Tibial artery (tissue), 4 donors: ENCODE measurements at regions not wholly inside any gene's neighbourhood (a gene's known extent, or its start where the extent isn't known, plus 50 kb on each side); places are given as distances from the start of the nearest gene placed in this dataset.
"Not testable (repeated sequence)": the region's sequence is repeated elsewhere in the genome, so short reads cannot be mapped to it uniquely, and the experiment has no call there.

Source experiments
- DNase-seq, 2 donors: peaks; one replicate each; pipeline ENCODE4 v3.0.0-alpha.2; 2019
- H3K27ac ChIP-seq, 2 donors: fragments of 200-600 bp; sonication (generic) in 1 of 2; 1 replicate in 1 of 2; 2 replicates in 1 of 2; pipeline ENCODE4 v1.5.1; 2018 to 2019; ENCODE audit warnings: mild to moderate bottlenecking in 1 of 2
- H3K27me3 ChIP-seq, 2 donors: fragments of 200-600 bp; sonication (generic) in 1 of 2; one replicate each; pipeline versions ENCODE4 v1.5.1 to v1.6.0; 2016 to 2019
- H3K36me3 ChIP-seq, 3 donors: fragments of 200-600 bp; sonication (generic) in 2 of 3; one replicate each; pipeline ENCODE4 v1.5.1; 2016 to 2019; ENCODE audit warnings: mild to moderate bottlenecking in 2 of 3
- H3K4me1 ChIP-seq, 4 donors: fragments of 200-600 bp; sonication (generic) in 2 of 4; 1 replicate in 3 of 4; 2 replicates in 1 of 4; pipeline ENCODE4 v1.5.1; 2016 to 2019
- H3K4me3 ChIP-seq, 2 donors: fragments of 200-600 bp; sonication (generic) in 1 of 2; 1 replicate in 1 of 2; 2 replicates in 1 of 2; pipeline ENCODE4 v1.5.1; 2018 to 2019; ENCODE audit warnings: mild to moderate bottlenecking in 2 of 2
- H3K9me3 ChIP-seq, 3 donors: fragments of 200-600 bp; sonication (generic) in 1 of 3; one replicate each; pipeline ENCODE4 v1.5.1; 2016 to 2019
- intact Hi-C: fragments of 100-400 bp; cut with DNase I; formaldehyde crosslinking; loops from one replicate; pipeline ENCODE4 v1.15.0; 2023; ENCODE audit warnings: low total_unique reads
- TF ChIP-seq, protein P1 (sequence below), 2 experiments: fragments of 200-600 bp in 1 of 2; fragments of 450-650 bp in 1 of 2; IDR thresholded peaks; one replicate each; pipeline ENCODE4 v1.5.1; 2017 to 2019; ENCODE audit warnings: antibody characterized with exemption in 2 of 2, mild to moderate bottlenecking in 1 of 2, moderate library complexity in 1 of 2

DNA sequence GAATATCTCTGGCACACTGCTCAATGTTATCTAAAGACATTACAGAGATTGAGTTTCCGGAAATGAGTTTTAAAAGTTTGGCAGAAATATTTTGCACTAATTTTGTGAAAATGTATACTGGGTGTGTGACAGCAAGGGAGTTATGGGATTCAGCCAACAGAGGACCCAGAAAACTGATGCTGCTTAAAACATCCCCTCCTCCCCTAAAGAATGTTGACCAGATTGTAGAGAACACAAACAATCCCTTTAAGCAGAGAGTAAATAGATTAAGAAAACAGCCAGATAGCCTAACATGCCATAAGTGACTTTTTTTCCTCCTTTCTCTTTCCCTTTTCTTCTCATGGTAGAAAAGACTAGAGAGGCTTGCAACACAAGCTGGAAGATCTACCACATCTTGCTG lies 928.0 kb upstream of the ALCAM start:
- TF ChIP-seq, protein P1, sequence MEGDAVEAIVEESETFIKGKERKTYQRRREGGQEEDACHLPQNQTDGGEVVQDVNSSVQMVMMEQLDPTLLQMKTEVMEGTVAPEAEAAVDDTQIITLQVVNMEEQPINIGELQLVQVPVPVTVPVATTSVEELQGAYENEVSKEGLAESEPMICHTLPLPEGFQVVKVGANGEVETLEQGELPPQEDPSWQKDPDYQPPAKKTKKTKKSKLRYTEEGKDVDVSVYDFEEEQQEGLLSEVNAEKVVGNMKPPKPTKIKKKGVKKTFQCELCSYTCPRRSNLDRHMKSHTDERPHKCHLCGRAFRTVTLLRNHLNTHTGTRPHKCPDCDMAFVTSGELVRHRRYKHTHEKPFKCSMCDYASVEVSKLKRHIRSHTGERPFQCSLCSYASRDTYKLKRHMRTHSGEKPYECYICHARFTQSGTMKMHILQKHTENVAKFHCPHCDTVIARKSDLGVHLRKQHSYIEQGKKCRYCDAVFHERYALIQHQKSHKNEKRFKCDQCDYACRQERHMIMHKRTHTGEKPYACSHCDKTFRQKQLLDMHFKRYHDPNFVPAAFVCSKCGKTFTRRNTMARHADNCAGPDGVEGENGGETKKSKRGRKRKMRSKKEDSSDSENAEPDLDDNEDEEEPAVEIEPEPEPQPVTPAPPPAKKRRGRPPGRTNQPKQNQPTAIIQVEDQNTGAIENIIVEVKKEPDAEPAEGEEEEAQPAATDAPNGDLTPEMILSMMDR (IDR thresholded peaks at IDR 0.05), result no peak
- no peak overlapping the region for H3K27ac ChIP-seq
- intact Hi-C loops, result no loop called here
- no peak for DNase-seq
- H3K9me3 ChIP-seq, result no peaks in the 10 kb centered on the region
- H3K36me3 ChIP-seq, result no peaks in the 10 kb centered on the region
- no peak overlapping the region for H3K4me3 ChIP-seq
- no peaks in the 10 kb centered on the region for H3K27me3 ChIP-seq
- H3K4me1 ChIP-seq, result peaks cover 0 to 18% (median 8%) of the 10 kb centered on the region in 4 donors

DNA sequence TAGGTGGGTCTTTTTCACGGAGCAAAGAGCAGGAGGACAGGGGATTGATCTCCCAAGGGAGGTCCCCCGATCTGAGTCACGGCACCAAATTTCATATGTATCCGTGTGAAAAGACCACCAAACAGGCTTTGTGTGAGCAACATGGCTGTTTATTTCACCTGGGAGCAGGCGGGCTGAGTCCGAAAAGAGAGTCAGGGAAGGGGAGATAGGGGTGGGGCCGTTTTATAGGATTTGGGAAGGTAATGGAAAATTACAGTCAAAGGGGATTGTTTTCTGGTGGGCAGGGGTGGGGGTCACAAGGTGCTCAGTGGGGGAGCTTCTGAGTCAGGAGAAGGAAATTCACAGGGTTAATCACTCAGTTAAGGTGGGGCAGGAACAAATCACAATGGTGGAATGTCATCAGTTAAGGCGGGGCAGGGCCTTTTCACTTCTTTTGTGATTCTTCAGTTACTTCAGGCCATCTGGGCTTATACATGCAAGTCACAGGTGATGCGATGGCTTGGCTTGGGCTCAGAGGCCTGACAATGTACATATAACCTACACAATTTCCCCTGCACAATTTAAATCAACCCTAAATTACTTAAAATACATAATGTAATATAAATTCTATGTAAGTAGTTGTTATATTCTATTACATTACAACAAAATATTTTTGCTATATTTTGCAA lies 921.3 kb upstream of the ALCAM start:
- H3K9me3 ChIP-seq, H3K27ac ChIP-seq, H3K4me1 ChIP-seq, H3K36me3 ChIP-seq, intact Hi-C loops, H3K4me3 ChIP-seq, H3K27me3 ChIP-seq, DNase-seq: not testable (repeated sequence)

DNA sequence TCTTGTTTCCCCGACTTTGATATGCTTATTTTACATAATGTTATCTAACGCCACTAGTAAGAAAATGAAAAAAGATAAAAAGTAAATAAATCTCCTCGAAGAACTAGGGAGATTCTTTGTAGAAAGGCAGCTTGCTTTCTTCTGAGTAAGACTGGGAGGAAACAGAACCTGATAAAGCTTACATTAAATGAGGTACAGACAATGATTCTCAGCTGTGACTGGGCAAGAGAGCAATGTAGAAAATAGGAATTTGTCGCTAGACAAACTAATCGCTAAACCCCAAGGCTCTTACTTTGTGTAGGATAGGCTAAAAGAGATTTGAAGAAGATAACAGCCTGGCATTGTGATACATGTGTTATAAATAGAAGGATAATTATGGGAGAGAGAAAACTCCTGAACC lies 919.0 kb upstream of the ALCAM start:
- Histone ChIP-seq H3K4me3 (no peak overlapping the region), H3K9me3 (no peaks in the 10 kb centered on the region), H3K27me3 (no peaks in the 10 kb centered on the region), H3K4me1 (no peaks in the 10 kb centered on the region), H3K27ac (no peak overlapping the region), H3K36me3 (no peaks in the 10 kb centered on the region)
- DNase-seq, result no peak
- intact Hi-C loops, result no loop called here
- TF ChIP-seq, protein P1 (IDR thresholded peaks at IDR 0.05), result no peak

DNA sequence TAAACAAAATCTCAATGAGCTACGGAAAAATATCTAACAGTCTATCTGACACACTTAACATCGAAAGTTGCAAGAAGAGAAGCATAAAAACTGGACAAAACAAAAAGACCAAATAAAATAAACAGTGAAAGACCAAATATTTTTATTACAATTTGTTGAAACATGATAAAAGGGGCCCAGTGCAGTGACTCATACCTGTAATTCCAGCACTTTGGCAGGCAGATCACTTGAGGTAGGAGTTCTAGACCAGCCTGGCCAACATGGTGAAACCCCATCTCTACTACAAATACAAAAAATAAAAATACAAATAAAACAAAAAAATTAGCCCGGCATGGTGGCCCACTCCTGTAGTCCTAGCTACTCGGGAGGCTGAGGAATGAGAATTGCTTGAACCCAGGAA lies 914.0 kb upstream of the ALCAM start:
- H3K36me3 ChIP-seq, result no peaks in the 10 kb centered on the region
- DNase-seq, result no peak
- no peaks in the 10 kb centered on the region for H3K4me1 ChIP-seq
- no peaks in the 10 kb centered on the region for H3K9me3 ChIP-seq
- no peaks in the 10 kb centered on the region for H3K27me3 ChIP-seq
- TF ChIP-seq, protein P1 (IDR thresholded peaks at IDR 0.05), result no peak
- H3K27ac ChIP-seq, result no peak overlapping the region
- intact Hi-C loops, result no loop called here
- H3K4me3 ChIP-seq, result no peak overlapping the region

DNA sequence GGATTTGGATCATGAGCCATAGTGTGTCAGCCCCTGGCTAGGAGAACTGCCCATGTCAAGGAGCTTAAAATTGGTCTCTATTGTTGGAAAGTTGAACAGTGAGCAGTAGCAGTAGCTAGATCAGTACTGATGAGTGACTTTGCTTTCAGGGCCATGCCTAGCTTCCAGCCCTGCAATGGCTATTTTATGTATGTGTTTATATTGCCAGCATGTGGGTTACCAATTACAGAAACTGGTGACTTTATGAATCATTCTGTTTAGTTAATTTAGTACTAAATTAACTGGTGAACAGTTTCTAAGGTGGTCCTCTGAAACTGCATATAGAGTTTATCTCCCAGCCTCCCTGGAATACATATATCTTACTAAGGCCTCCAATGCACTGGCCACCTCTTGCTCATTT lies 908.1 kb upstream of the ALCAM start:
- no peaks in the 10 kb centered on the region for H3K9me3 ChIP-seq
- intact Hi-C loops, result no loop called here
- H3K4me3 ChIP-seq, result no peak overlapping the region
- H3K36me3 ChIP-seq, result no peaks in the 10 kb centered on the region
- no peak overlapping the region for H3K27ac ChIP-seq
- DNase-seq, result no peak
- TF ChIP-seq, protein P1 (IDR thresholded peaks at IDR 0.05), result no peak
- peaks cover 0 to 13% (median 4%) of the 10 kb centered on the region in 4 donors for H3K4me1 ChIP-seq
- H3K27me3 ChIP-seq, result no peaks in the 10 kb centered on the region

DNA sequence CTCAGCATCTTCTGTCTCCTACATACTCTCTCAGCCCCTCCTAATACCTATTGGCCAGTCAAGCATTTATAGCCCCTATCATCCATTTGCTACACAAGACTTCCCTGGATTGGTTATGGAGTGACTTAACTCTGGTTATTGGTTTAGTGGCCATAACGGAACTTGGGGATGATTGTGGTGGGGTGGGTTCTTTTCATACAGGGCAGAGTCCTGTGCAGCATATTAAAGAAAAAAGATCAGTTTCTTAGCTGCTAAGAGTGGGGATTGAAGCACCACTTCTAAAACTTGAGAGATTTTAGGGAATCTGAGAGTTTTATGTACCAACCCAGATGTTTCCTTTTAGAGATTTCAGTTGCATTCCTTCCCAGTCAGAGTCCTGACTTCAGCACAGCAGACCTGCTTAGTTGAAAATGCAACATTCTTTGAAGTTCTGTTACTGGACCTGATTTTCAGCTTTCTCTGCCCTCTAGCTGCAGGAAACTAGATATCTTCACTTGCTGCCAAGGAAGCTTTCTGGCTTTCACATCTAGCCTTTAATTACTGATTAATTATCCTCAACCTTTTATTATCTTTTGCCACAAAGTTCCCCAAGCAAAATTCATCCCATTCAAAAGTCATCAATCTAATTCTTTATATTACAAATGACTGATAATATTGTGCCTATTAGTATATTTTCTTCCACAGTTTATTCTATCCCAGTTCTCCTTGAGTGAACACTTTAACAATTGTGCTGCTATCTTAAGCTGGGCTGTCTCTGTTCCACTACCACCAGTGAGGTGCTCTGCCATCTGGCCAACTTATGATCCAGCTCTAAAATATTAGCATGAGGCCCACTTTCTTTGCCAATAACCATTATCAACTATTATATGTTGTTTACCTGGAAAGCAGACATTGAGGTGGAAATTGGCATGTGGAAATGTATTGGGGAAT lies 906.0 kb upstream of the ALCAM start:
- DNase-seq, result no peak
- no peaks in the 10 kb centered on the region for H3K36me3 ChIP-seq
- TF ChIP-seq, protein P1 (IDR thresholded peaks at IDR 0.05), result peak; percentile 17 to 21
- H3K27me3 ChIP-seq, result no peaks in the 10 kb centered on the region
- no peak overlapping the region for H3K4me3 ChIP-seq
- no peak overlapping the region for H3K27ac ChIP-seq
- intact Hi-C loops, result no loop called here
- peaks cover 0 to 13% (median 4%) of the 10 kb centered on the region in 4 donors for H3K4me1 ChIP-seq
- no peaks in the 10 kb centered on the region for H3K9me3 ChIP-seq
